GM23338 (cell line): ENCODE measurements at regions not wholly inside any gene's neighbourhood (a gene's known extent, or its start where the extent isn't known, plus 50 kb on each side); places are given as distances from the start of the nearest gene placed in this dataset.

ENCODE experiments used
- ATAC-seq: fragments of 200-7000 bp; cut with Tn5 transposase; 3 replicates; pipeline ENCODE4 v1.9.1; 2020
- DNase-seq: peaks from one replicate; pipeline ENCODE4 v3.0.0-alpha.2; 2015; ENCODE audit warnings: low spot score
- H2AFZ ChIP-seq: fragments of 200-600 bp; sonication (generic); 2 replicates; pipeline ENCODE4 v1.8.0; 2016; ENCODE audit warnings: antibody characterized with exemption, mild to moderate bottlenecking, moderate library complexity
- H3F3A ChIP-seq: fragments of 200-600 bp; sonication (generic); replicated peaks from 2 replicates; pipeline ENCODE4 v1.8.0; 2017; ENCODE audit warnings: antibody characterized with exemption, mixed run types, low read depth
- H3K27ac ChIP-seq: fragments of 200-600 bp; sonication (generic); 2 replicates; pipeline ENCODE4 v1.6.1; 2016; ENCODE audit warnings: low read depth
- H3K27me3 ChIP-seq: fragments of 200-600 bp; sonication (generic); 2 replicates; pipeline ENCODE4 v1.8.0; 2016; ENCODE audit warnings: mild to moderate bottlenecking, mixed run types, moderate library complexity; ENCODE audit not compliant: insufficient read depth
- H3K36me3 ChIP-seq: fragments of 200-600 bp; sonication (generic); 2 replicates; pipeline ENCODE4 v1.8.0; 2016; ENCODE audit warnings: mild to moderate bottlenecking; ENCODE audit not compliant: insufficient read depth
- H3K4me1 ChIP-seq: fragments of 200-600 bp; sonication (generic); 2 replicates; pipeline ENCODE4 v1.8.0; 2016; ENCODE audit warnings: mild to moderate bottlenecking, moderate library complexity; ENCODE audit not compliant: insufficient read depth
- H3K4me2 ChIP-seq: fragments of 200-600 bp; sonication (generic); 2 replicates; pipeline ENCODE4 v1.7.1; 2017; ENCODE audit warnings: mixed run types
- H3K4me3 ChIP-seq: fragments of 200-600 bp; sonication (generic); 2 replicates; pipeline ENCODE4 v1.6.1; 2016; ENCODE audit warnings: mixed run types
- H3K79me2 ChIP-seq: fragments of 200-600 bp; sonication (generic); replicated peaks from 2 replicates; pipeline ENCODE4 v1.8.0; 2017; ENCODE audit warnings: mild to moderate bottlenecking; ENCODE audit not compliant: insufficient read depth
- H3K9me2 ChIP-seq: fragments of 200-600 bp; sonication (generic); 2 replicates; pipeline ENCODE4 v1.8.0; 2017; ENCODE audit not compliant: insufficient read depth
- H4K20me1 ChIP-seq: fragments of 200-600 bp; sonication (generic); replicated peaks from 2 replicates; pipeline ENCODE4 v1.8.0; 2017; ENCODE audit warnings: mild to moderate bottlenecking; ENCODE audit not compliant: insufficient read depth
- H3K27ac Mint-ChIP-seq: 2 replicates; pipeline ENCODE4 v1.8.0; 2020; ENCODE audit warnings: inconsistent platforms, mild to moderate bottlenecking, moderate library complexity, mixed read lengths
- H3K27me3 Mint-ChIP-seq: 3 replicates; pipeline ENCODE4 v1.8.0; 2022; ENCODE audit warnings: low read depth, mild to moderate bottlenecking, moderate library complexity, mixed read lengths, inconsistent platforms; ENCODE audit not compliant: insufficient read depth, poor library complexity
- H3K36me3 Mint-ChIP-seq: 3 replicates; pipeline ENCODE4 v1.8.0; 2021; ENCODE audit warnings: low read depth, mild to moderate bottlenecking, inconsistent platforms, moderate library complexity, mixed read lengths
- H3K4me1 Mint-ChIP-seq: 3 replicates; pipeline ENCODE4 v1.8.0; 2020; ENCODE audit warnings: mild to moderate bottlenecking, inconsistent platforms, mixed read lengths
- H3K4me3 Mint-ChIP-seq: 3 replicates; pipeline ENCODE4 v1.8.0; 2021; ENCODE audit warnings: moderate library complexity, mild to moderate bottlenecking, inconsistent platforms, mixed read lengths
- H3K9me3 Mint-ChIP-seq: 3 replicates; pipeline ENCODE4 v1.8.0; 2020; ENCODE audit warnings: moderate library complexity, mild to moderate bottlenecking, inconsistent platforms, mixed read lengths
- CREB1 ChIP-seq: fragments of 250-450 bp; sonication (Bioruptor Pico); IDR thresholded peaks from 2 replicates; pipeline ENCODE4 v1.5.0; 2020; ENCODE audit warnings: low read depth, mild to moderate bottlenecking, moderate library complexity
- CTCF ChIP-seq, 2 experiments: fragments of 200-600 bp in 1 of 2; sonication (generic) in 1 of 2; conservative IDR thresholded peaks; 2 replicates each; pipeline versions ENCODE4 v1.5.1 to v1.6.1; 2016 to 2017; ENCODE audit warnings: antibody characterized with exemption in 2 of 2, low read depth in 2 of 2, mild to moderate bottlenecking in 2 of 2, moderate library complexity in 1 of 2
- ETS1 ChIP-seq: IDR thresholded peaks from 2 replicates; pipeline ENCODE4 v1.6.1; 2016; ENCODE audit warnings: antibody characterized with exemption
- EZH2 ChIP-seq: fragments of 200-600 bp; sonication (generic); IDR thresholded peaks from one replicate; pipeline ENCODE4 v1.8.0; 2017; ENCODE audit warnings: antibody characterized with exemption, mild to moderate bottlenecking, low read depth; ENCODE audit not compliant: unreplicated experiment
- EZH2phosphoT487 ChIP-seq: fragments of 200-600 bp; sonication (generic); IDR thresholded peaks from one replicate; pipeline ENCODE4 v1.8.1; 2018; ENCODE audit warnings: antibody characterized with exemption; ENCODE audit not compliant: unreplicated experiment
- STAT1 ChIP-seq: IDR thresholded peaks from one replicate; pipeline ENCODE4 v1.6.1; 2016; ENCODE audit warnings: antibody characterized with exemption; ENCODE audit not compliant: unreplicated experiment
- ZNF114 ChIP-seq: fragments of 250-450 bp; sonication (Bioruptor Pico); IDR thresholded peaks from 2 replicates; pipeline ENCODE4 v1.5.0; 2020; ENCODE audit warnings: mild to moderate bottlenecking, moderate library complexity
- ZNF331 ChIP-seq: fragments of 250-450 bp; sonication (Bioruptor Pico); IDR thresholded peaks from 2 replicates; pipeline ENCODE4 v1.5.0; 2020; ENCODE audit warnings: low read depth, mild to moderate bottlenecking, moderate library complexity
- ZNF462 ChIP-seq: fragments of 250-450 bp; sonication (Bioruptor Pico); IDR thresholded peaks from 2 replicates; pipeline ENCODE4 v1.5.0; 2020; ENCODE audit warnings: mild to moderate bottlenecking, moderate library complexity

- no peak for TF ChIP-seq CTCF (conservative IDR thresholded peaks at IDR 0.05; ENCODE audit: low read depth in 2 of 2)
These were observed 98.8 kb downstream of the ZNF621 start (continued) for GRCh38 chr3:40623567-40623966.

GRCh38 chr3:40624189-40624769, 99.5 kb downstream of the ZNF621 start:
- no peaks in the 10 kb centered on the region for H3K27me3 ChIP-seq
- H3K4me3 ChIP-seq, result no peak overlapping the region
- H3K4me1 ChIP-seq, result no peaks in the 10 kb centered on the region
- no peaks in the 10 kb centered on the region for H3K36me3 ChIP-seq
- no peak overlapping the region for H3K27ac ChIP-seq
- H3K9me2 ChIP-seq, result 0 out of 2 replicates have a peak, but pooled peaks cover 8% of the 10 kb centered on the region
- DNase-seq (no peak), ATAC-seq (no peak)
- TF ChIP-seq ZNF114 (no peak), ETS1 (no peak), EZH2 (no peak), CTCF (conservative IDR thresholded peaks at IDR 0.05; ENCODE audit: low read depth in 2 of 2) (no peak), CREB1 (CRISPR knock-in tag) (no peak)
- H3K79me2 ChIP-seq, result no peaks in the 10 kb centered on the region
- H3K27me3 Mint-ChIP-seq, result peaks cover 4% of the 10 kb centered on the region
- peaks cover 17% of the 10 kb centered on the region for H3K9me3 Mint-ChIP-seq
- peaks cover 11% of the 10 kb centered on the region for H3K36me3 Mint-ChIP-seq
- H3K4me1 Mint-ChIP-seq, result no peaks in the 10 kb centered on the region; the same call in 2 of the 3 replicates
- H3K27ac Mint-ChIP-seq, result no peak overlapping the region
- H2AFZ ChIP-seq, result no peak overlapping the region
- no peaks in the 10 kb centered on the region for H3F3A ChIP-seq
- no peak overlapping the region for H3K4me3 Mint-ChIP-seq
- no peak overlapping the region for H3K4me2 ChIP-seq
- no peaks in the 10 kb centered on the region for H4K20me1 ChIP-seq

GRCh38 chr3:40627095-40627494, 102.3 kb downstream of the ZNF621 start:
- H3K4me2 ChIP-seq, result no peak overlapping the region
- no peak for DNase-seq
- H3K9me2 ChIP-seq, result peaks cover 13% of the 10 kb centered on the region
- no peaks in the 10 kb centered on the region for H3K4me1 ChIP-seq
- Mint-ChIP-seq H3K9me3 (peaks cover 42% of the 10 kb centered on the region), H3K27me3 (peaks cover 2% of the 10 kb centered on the region), H3K27ac (no peak overlapping the region), H3K36me3 (peaks cover 26% of the 10 kb centered on the region), H3K4me3 (no peak overlapping the region), H3K4me1 (no peaks in the 10 kb centered on the region)
- no peak overlapping the region for H2AFZ ChIP-seq
- no peak overlapping the region for H3K27ac ChIP-seq
- no peaks in the 10 kb centered on the region for H3F3A ChIP-seq
- no peak overlapping the region for H3K4me3 ChIP-seq
- no peak for ATAC-seq
- H3K27me3 ChIP-seq, result no peaks in the 10 kb centered on the region
- H4K20me1 ChIP-seq, result no peaks in the 10 kb centered on the region
- H3K79me2 ChIP-seq, result no peaks in the 10 kb centered on the region
- no peaks in the 10 kb centered on the region for H3K36me3 ChIP-seq
- TF ChIP-seq STAT1 (no peak), ZNF331 (CRISPR knock-in tag) (no peak), EZH2phosphoT487 (no peak), ZNF462 (CRISPR knock-in tag) (no peak)
